AG04449 (cell line): ENCODE measurements at regions not wholly inside any gene's neighbourhood (a gene's known extent, or its start where the extent isn't known, plus 50 kb on each side); places are given as distances from the start of the nearest gene placed in this dataset.

Experiments used
- CTCF ChIA-PET: fragments of 350-600 bp; formaldehyde crosslinking; extraction: SDS; loops from one replicate; lab custom pipeline; 2021; ENCODE audit warnings: antibody characterized with exemption; lab: Yijun Ruan, JAX
- POLR2A ChIA-PET: fragments of 400-600, 350-600 bp; formaldehyde crosslinking; extraction: SDS; loops from one replicate; lab custom pipeline; 2020; ENCODE audit warnings: antibody characterized with exemption, inconsistent platforms; lab: Yijun Ruan, JAX
- DNase-seq: peaks from one replicate; pipeline ENCODE4 v3.0.0-alpha.2; 2010; ENCODE audit warnings: low read depth, low spot score
- H3K4me3 ChIP-seq: 2 replicates; pipeline ENCODE4 v1.5.1; 2011; ENCODE audit warnings: low read depth, mild to moderate bottlenecking, control low read depth, low read length
- TF ChIP-seq, protein P1 (sequence below): IDR thresholded peaks from one replicate; pipeline ENCODE4 v1.5.1; 2011; ENCODE audit warnings: mild to moderate bottlenecking, moderate library complexity, low read length, control low read depth, inconsistent platforms; ENCODE audit not compliant: insufficient read depth; ENCODE audit errors: missing control alignments

DNA sequence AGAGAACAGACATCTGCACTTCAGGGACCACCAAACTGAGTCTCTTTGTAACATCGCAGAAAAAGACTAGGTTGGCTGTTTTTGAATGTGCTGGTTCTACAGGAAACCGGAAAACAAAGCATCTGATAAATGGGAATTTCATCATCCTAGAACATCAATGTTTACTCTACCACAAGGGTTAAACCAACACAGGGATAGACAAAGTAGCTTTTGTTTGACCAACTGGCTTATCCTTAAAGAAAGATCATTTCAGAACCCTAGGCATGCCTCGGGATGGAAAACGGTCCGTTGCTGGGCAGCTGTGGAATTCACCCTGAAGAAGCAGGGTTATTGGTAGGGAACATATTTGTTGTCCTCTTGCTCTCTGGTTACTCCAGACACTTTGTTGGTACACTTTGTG, 2355.5 kb upstream of the AGA start:
- H3K4me3 ChIP-seq = no peak overlapping the region
- POLR2A ChIA-PET = no interaction called here
- DNase-seq = no peak
- TF ChIP-seq, protein P1, sequence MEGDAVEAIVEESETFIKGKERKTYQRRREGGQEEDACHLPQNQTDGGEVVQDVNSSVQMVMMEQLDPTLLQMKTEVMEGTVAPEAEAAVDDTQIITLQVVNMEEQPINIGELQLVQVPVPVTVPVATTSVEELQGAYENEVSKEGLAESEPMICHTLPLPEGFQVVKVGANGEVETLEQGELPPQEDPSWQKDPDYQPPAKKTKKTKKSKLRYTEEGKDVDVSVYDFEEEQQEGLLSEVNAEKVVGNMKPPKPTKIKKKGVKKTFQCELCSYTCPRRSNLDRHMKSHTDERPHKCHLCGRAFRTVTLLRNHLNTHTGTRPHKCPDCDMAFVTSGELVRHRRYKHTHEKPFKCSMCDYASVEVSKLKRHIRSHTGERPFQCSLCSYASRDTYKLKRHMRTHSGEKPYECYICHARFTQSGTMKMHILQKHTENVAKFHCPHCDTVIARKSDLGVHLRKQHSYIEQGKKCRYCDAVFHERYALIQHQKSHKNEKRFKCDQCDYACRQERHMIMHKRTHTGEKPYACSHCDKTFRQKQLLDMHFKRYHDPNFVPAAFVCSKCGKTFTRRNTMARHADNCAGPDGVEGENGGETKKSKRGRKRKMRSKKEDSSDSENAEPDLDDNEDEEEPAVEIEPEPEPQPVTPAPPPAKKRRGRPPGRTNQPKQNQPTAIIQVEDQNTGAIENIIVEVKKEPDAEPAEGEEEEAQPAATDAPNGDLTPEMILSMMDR = no peak
- CTCF ChIA-PET = no interaction called here

DNA sequence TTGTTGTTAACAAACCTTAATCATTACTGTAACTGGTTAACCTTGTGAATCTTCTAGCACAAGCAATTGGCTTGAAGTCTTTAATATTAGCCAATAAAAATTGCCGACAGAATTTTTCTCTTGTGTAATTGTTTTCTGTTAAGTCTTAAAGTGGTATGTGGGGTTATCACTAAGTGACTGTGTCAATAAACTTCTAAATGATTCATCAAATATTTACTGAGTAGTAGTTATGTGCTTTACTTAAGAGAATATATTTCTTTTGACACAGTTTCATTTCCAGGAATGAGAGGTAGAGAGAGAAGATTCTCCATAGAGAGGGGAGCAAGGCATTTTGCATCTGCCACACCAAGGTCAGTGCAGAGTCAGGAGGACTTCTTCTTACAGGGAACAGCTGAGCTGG, 2361.6 kb upstream of the AGA start:
- no peak overlapping the region for H3K4me3 ChIP-seq
- POLR2A ChIA-PET = no interaction called here
- CTCF ChIA-PET = no interaction called here
- DNase-seq = no peak
- TF ChIP-seq, protein P1 = no peak

DNA sequence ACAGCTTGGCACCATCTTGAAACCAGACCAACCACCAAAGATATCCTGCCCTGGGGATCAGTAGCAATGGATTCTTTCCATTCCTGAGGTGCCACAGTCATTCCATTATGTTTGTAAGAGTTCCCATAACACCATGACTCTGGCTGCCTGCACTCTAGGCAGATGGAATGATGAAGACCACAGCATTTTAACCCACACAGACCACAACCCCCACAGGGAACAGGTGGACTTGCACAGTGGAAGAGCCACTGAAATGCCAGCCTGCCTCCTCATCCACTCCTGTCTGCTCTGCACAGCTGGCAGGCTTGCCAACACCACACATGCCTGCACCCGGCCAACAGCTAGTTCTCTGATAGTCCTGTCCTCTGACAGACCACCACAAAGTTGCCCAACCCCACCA, 2362.2 kb upstream of the AGA start:
- DNase-seq = no peak
- no peak overlapping the region for H3K4me3 ChIP-seq
- ChIA-PET POLR2A (no interaction called here), CTCF (no interaction called here)
- TF ChIP-seq, protein P1 = no peak

DNA sequence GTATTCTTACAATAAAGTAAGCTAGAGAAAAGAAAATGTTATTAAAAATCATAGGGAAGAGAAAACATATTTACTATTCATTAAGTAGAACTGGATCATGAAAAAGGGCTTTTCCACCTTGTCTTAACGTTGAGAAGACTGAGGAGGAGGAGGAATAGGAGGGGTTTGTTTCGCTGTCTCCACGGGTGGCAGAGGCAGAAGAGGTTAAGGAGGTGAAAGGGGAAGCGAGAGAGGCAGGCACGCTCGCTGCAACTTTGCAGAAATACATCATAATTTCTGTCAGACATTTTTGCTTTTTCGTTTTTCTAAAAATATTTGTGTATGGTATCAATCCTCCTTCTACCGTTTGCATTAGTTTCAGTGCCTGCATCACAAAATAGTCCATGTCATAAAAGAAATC, 2375.1 kb upstream of the AGA start:
- CTCF ChIA-PET = no interaction called here
- no peak for DNase-seq
- TF ChIP-seq, protein P1 = no peak
- POLR2A ChIA-PET = no interaction called here
- H3K4me3 ChIP-seq = no peak overlapping the region

DNA sequence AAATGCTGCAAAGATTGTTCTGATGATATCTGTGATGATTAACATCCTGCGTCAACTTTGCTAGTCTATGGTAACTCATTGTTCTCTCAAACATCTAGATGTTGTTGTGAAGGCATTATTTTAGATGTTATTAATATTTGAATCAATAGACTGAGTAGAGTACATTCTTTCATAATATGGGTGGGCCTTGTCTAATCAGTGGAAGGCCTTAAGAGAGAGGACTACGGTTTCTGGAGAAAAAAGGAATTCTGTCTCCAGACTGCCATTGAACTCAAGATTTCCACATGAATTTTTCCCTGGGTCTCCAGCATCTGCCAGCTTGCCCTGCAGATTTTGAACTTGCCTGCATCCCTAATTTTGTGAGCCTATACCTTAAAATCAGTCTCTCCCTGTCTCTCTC, 2381.1 kb upstream of the AGA start:
- TF ChIP-seq, protein P1 = no peak
- no peak for DNase-seq
- CTCF ChIA-PET = no interaction called here
- no peak overlapping the region for H3K4me3 ChIP-seq
- POLR2A ChIA-PET = no interaction called here

DNA sequence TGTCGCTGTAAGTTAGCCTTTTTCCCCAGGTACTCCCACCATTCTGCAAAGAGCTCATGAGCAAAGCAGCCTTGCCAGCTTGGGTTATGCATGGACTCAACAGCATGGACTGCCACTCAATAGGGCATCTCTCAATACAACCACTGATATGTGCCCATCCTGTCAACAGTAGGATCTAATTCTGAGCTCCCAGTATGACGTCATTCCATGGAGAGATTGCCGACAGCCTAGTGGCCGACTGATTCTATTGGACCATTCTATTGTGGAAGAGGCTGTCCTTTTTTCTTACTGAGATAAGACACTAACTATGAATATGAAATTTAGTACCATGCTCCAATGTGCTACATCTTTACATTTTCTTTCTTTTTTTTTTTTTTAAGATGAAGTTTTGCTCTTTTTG, 2389.0 kb upstream of the AGA start:
- DNase-seq = no peak
- POLR2A ChIA-PET = no interaction called here
- CTCF ChIA-PET = no interaction called here
- TF ChIP-seq, protein P1 = no peak
- H3K4me3 ChIP-seq = no peak overlapping the region
